ENCODE measurements at regions not wholly inside any gene's neighbourhood (a gene's known extent, or its start where the extent isn't known, plus 50 kb on each side); places are given as distances from the start of the nearest gene placed in this dataset.

GRCh38 chr7:18294411-18294810 lies 201.1 kb upstream of the HDAC9 start:
- H3F3A ChIP-seq (ENCODE audit: low read depth), result peaks cover 3% of the 10 kb centered on the region; the same call in 1 of the 2 replicates
- TF ChIP-seq, protein P1, sequence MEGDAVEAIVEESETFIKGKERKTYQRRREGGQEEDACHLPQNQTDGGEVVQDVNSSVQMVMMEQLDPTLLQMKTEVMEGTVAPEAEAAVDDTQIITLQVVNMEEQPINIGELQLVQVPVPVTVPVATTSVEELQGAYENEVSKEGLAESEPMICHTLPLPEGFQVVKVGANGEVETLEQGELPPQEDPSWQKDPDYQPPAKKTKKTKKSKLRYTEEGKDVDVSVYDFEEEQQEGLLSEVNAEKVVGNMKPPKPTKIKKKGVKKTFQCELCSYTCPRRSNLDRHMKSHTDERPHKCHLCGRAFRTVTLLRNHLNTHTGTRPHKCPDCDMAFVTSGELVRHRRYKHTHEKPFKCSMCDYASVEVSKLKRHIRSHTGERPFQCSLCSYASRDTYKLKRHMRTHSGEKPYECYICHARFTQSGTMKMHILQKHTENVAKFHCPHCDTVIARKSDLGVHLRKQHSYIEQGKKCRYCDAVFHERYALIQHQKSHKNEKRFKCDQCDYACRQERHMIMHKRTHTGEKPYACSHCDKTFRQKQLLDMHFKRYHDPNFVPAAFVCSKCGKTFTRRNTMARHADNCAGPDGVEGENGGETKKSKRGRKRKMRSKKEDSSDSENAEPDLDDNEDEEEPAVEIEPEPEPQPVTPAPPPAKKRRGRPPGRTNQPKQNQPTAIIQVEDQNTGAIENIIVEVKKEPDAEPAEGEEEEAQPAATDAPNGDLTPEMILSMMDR (conservative IDR thresholded peaks at IDR 0.05; ENCODE audit: low read length), result no peak
- TF ChIP-seq EZH2phosphoT487 (IDR thresholded peaks at IDR 0.05; ENCODE audit: borderline replicate concordance), result no peak
- no peak overlapping the region for H2AFZ ChIP-seq (ENCODE audit: low read length)
- H3K4me3 ChIP-seq (ENCODE audit: low read length, poor library complexity, severe bottlenecking), result peak overlapping the region; percentile 80
- H3K27me3 ChIP-seq (ENCODE audit: insufficient read depth, low read length, poor library complexity, severe bottlenecking), result no peaks in the 10 kb centered on the region
- H3K4me1 ChIP-seq (ENCODE audit: insufficient read depth, low read length, poor library complexity, severe bottlenecking), result peaks cover 61% of the 10 kb centered on the region
- H3K9me2 ChIP-seq (replicated peaks; ENCODE audit: low read depth, low read length), result no peaks in the 10 kb centered on the region
- no peaks in the 10 kb centered on the region for H3K9me3 ChIP-seq (ENCODE audit: insufficient read depth, low read depth, low read length)
- peak overlapping the region; percentile 41 for H3K9ac ChIP-seq (ENCODE audit: low read depth, low read length, poor library complexity, severe bottlenecking)
- H3K4me2 ChIP-seq (ENCODE audit: low read depth, low read length, poor library complexity, severe bottlenecking), result peak overlapping the region; percentile 90
- peaks cover 34% of the 10 kb centered on the region for H4K20me1 ChIP-seq (ENCODE audit: insufficient read depth, low read length, poor library complexity, severe bottlenecking)
- no peaks in the 10 kb centered on the region for H3K36me3 ChIP-seq (ENCODE audit: insufficient read depth, low read length)
- peaks cover 85% of the 10 kb centered on the region for H3K79me2 ChIP-seq (ENCODE audit: insufficient read depth, low read length)

DNA sequence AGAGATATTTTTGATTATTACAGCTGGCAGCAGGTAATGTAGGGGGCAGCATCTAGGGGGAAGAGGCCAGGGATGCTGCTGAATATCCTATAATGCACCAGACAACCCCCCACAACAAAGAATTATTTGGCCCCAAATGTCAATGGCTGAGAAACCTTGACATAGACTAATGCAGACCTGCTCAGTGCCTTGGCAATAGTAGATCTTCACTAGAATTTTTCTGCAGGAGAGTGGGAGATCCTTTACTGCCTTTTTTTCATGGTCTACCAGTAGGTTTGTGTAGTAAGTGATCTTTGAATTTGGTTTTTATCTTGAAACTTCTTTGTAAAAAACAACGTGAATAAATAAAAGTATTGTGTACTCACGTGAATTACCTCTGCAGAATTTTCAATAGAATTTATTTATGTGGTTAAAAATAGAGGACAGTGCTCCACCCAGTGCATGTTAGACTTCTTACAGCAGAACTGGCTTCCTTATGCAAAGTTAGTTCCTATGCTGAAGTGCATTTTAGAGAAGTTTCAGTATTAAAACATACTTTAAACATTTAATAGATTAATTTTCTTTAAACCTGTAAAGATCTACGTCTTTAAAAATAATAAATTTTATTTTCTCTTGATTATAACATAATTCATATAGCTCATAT lies 199.6 kb upstream of the HDAC9 start:
- no peaks in the 10 kb centered on the region for H3K9me2 ChIP-seq (replicated peaks; ENCODE audit: low read depth, low read length)
- H2AFZ ChIP-seq (ENCODE audit: low read length), result no peak overlapping the region
- no peaks in the 10 kb centered on the region for H3K27me3 ChIP-seq (ENCODE audit: insufficient read depth, low read length, poor library complexity, severe bottlenecking)
- H3K36me3 ChIP-seq (ENCODE audit: insufficient read depth, low read length), result no peaks in the 10 kb centered on the region
- H4K20me1 ChIP-seq (ENCODE audit: insufficient read depth, low read length, poor library complexity, severe bottlenecking), result peaks cover 37% of the 10 kb centered on the region
- peaks cover 59% of the 10 kb centered on the region for H3K4me1 ChIP-seq (ENCODE audit: insufficient read depth, low read length, poor library complexity, severe bottlenecking)
- H3K9me3 ChIP-seq (ENCODE audit: insufficient read depth, low read depth, low read length), result no peaks in the 10 kb centered on the region
- peak overlapping the region; percentile 80 for H3K4me3 ChIP-seq (ENCODE audit: low read length, poor library complexity, severe bottlenecking)
- no peak for TF ChIP-seq EZH2phosphoT487 (IDR thresholded peaks at IDR 0.05; ENCODE audit: borderline replicate concordance)
- TF ChIP-seq, protein P1 (conservative IDR thresholded peaks at IDR 0.05; ENCODE audit: low read length), result peak; percentile 55
- H3F3A ChIP-seq (ENCODE audit: low read depth), result no peaks in the 10 kb centered on the region
- H3K4me2 ChIP-seq (ENCODE audit: low read depth, low read length, poor library complexity, severe bottlenecking), result peak overlapping the region; percentile 90
- H3K9ac ChIP-seq (ENCODE audit: low read depth, low read length, poor library complexity, severe bottlenecking), result peak overlapping the region; percentile 20
- H3K79me2 ChIP-seq (ENCODE audit: insufficient read depth, low read length), result peaks cover 96% of the 10 kb centered on the region

DNA sequence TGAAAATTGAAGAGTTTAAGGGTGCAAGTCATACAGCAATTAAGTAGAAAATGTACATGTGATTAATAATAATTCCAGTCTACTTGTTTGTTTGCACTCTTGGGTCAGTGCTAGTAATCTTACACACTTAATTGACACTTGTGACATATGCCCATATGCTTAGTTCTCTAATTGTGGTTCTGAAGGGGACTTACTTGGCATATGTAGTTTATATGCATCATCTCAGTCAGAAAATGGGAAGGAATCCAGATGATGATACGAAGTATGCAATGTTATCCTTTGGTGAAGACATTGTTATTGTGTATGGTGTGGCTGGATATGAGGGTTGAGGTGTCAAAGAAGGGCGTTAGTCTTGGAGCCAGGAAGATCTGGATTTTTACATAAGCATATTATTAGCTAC lies 193.5 kb upstream of the HDAC9 start:
- no peak for TF ChIP-seq EZH2phosphoT487 (IDR thresholded peaks at IDR 0.05; ENCODE audit: borderline replicate concordance)
- TF ChIP-seq, protein P1 (conservative IDR thresholded peaks at IDR 0.05; ENCODE audit: low read length), result no peak

More for the DNA sequence above, 193.5 kb upstream of the HDAC9 start:
- no peak overlapping the region for H2AFZ ChIP-seq (ENCODE audit: low read length)
- no peaks in the 10 kb centered on the region for H3F3A ChIP-seq (ENCODE audit: low read depth)
- H3K36me3 ChIP-seq (ENCODE audit: insufficient read depth, low read length), result no peaks in the 10 kb centered on the region
- H3K9me2 ChIP-seq (replicated peaks; ENCODE audit: low read depth, low read length), result no peaks in the 10 kb centered on the region
- H3K9me3 ChIP-seq (ENCODE audit: insufficient read depth, low read depth, low read length), result no peaks in the 10 kb centered on the region
- H3K79me2 ChIP-seq (ENCODE audit: insufficient read depth, low read length), result peaks cover 97% of the 10 kb centered on the region
- H3K9ac ChIP-seq (ENCODE audit: low read depth, low read length, poor library complexity, severe bottlenecking), result no peak overlapping the region
- no peak overlapping the region for H3K4me3 ChIP-seq (ENCODE audit: low read length, poor library complexity, severe bottlenecking)
- H3K4me2 ChIP-seq (ENCODE audit: low read depth, low read length, poor library complexity, severe bottlenecking), result peak overlapping the region; percentile 5
- peaks cover 34% of the 10 kb centered on the region for H4K20me1 ChIP-seq (ENCODE audit: insufficient read depth, low read length, poor library complexity, severe bottlenecking)
- no peaks in the 10 kb centered on the region for H3K27me3 ChIP-seq (ENCODE audit: insufficient read depth, low read length, poor library complexity, severe bottlenecking)
- peaks cover 43% of the 10 kb centered on the region for H3K4me1 ChIP-seq (ENCODE audit: insufficient read depth, low read length, poor library complexity, severe bottlenecking)
